Gastroesophageal sphincter (tissue), 4 donors: ENCODE measurements at regions not wholly inside any gene's neighbourhood (a gene's known extent, or its start where the extent isn't known, plus 50 kb on each side); places are given as distances from the start of the nearest gene placed in this dataset.

Experiments used
- ATAC-seq: fragments of 150-250 bp; one replicate; pipeline ENCODE4 v1.9.1; 2016; ENCODE audit warnings: mild to moderate bottlenecking, moderate library complexity
- H3K27ac ChIP-seq, 4 donors: fragments of 200-600 bp; sonication (generic) in 3 of 4; 1 replicate in 3 of 4; 2 replicates in 1 of 4; pipeline ENCODE4 v1.5.1; 2016 to 2019
- H3K27me3 ChIP-seq: fragments of 200-600 bp; sonication (generic); one replicate; pipeline ENCODE4 v1.5.1; 2019
- H3K36me3 ChIP-seq, 2 donors: fragments of 200-600 bp; sonication (generic); one replicate each; pipeline ENCODE4 v1.5.1; 2019; ENCODE audit warnings: control low read depth in 1 of 2
- H3K4me1 ChIP-seq, 3 donors: fragments of 200-600 bp; sonication (generic); 1 replicate in 2 of 3; 2 replicates in 1 of 3; pipeline ENCODE4 v1.5.1; 2016 to 2019; ENCODE audit warnings: control low read depth in 2 of 3
- H3K4me3 ChIP-seq, 2 donors: fragments of 200-600 bp; sonication (generic); one replicate each; pipeline ENCODE4 v1.5.1; 2019; ENCODE audit warnings: mild to moderate bottlenecking in 1 of 2, moderate library complexity in 1 of 2
- H3K9me3 ChIP-seq, 3 donors: fragments of 200-600 bp; sonication (generic); one replicate each; pipeline ENCODE4 v1.5.1; 2017 to 2019; ENCODE audit warnings: control low read depth in 2 of 3
- CTCF ChIP-seq, 4 experiments: fragments of 200-600 bp in 2 of 4; fragments of 450-650 bp in 2 of 4; sonication (generic) in 1 of 4; IDR thresholded peaks; one replicate each; pipeline ENCODE4 v1.5.1; 2017 to 2019; ENCODE audit warnings: antibody characterized with exemption in 4 of 4, mild to moderate bottlenecking in 2 of 4, moderate library complexity in 2 of 4
- EP300 ChIP-seq: sonication (generic); formaldehyde crosslinking; IDR thresholded peaks from one replicate; pipeline ENCODE4 v1.6.1; 2017; ENCODE audit warnings: antibody characterized with exemption, mild to moderate bottlenecking
- POLR2A ChIP-seq, 2 donors: fragments of 450-650 bp; IDR thresholded peaks; one replicate each; pipeline ENCODE4 v1.6.1; 2017; ENCODE audit warnings: antibody characterized with exemption in 2 of 2, mild to moderate bottlenecking in 2 of 2, moderate library complexity in 1 of 2
- POLR2AphosphoS5 ChIP-seq: sonication (generic); formaldehyde crosslinking; IDR thresholded peaks from one replicate; pipeline ENCODE4 v1.6.1; 2017; ENCODE audit warnings: antibody characterized with exemption
- WGBS, 2 donors: methylation state at CpG; one replicate each; pipeline ENCODE4 v1.1.5; 2018; ENCODE audit warnings: low coverage in 1 of 2; 5-methylcytosine and 5-hydroxymethylcytosine counted together

GRCh38 chr21:31426235-31426797 lies 82.3 kb upstream of the TIAM1 start:
- no peaks in the 10 kb centered on the region for H3K4me1 ChIP-seq
- no peaks in the 10 kb centered on the region for H3K36me3 ChIP-seq
- ATAC-seq: no peak
- H3K9me3 ChIP-seq: no peaks in the 10 kb centered on the region
- H3K4me3 ChIP-seq: no peak overlapping the region
- no peaks in the 10 kb centered on the region for H3K27me3 ChIP-seq
- TF ChIP-seq EP300: no peak
- TF ChIP-seq POLR2A (IDR thresholded peaks at IDR 0.05): no peak
- TF ChIP-seq CTCF (IDR thresholded peaks at IDR 0.05): no peak
- no peak for TF ChIP-seq POLR2AphosphoS5
- H3K27ac ChIP-seq: no peak overlapping the region
- 79 to 83% methylated on average over 4 to 5 of the region's 5 CpGs for WGBS, 2 donors

- H3K36me3 ChIP-seq: no peaks in the 10 kb centered on the region
- H3K27me3 ChIP-seq: no peaks in the 10 kb centered on the region
- no peak for ATAC-seq
- H3K27ac ChIP-seq: no peak overlapping the region
- no peaks in the 10 kb centered on the region for H3K4me1 ChIP-seq
- no peak overlapping the region for H3K4me3 ChIP-seq
- no peak for TF ChIP-seq EP300
- TF ChIP-seq CTCF (IDR thresholded peaks at IDR 0.05): no peak
- TF ChIP-seq POLR2AphosphoS5: no peak
- TF ChIP-seq POLR2A (IDR thresholded peaks at IDR 0.05): no peak
- no peaks in the 10 kb centered on the region for H3K9me3 ChIP-seq
- WGBS, 2 donors: 51 to 57% methylated on average over 3 to 5 of the region's 5 CpGs
Observed at GRCh38 chr21:31425138-31425537, 81.1 kb upstream of the TIAM1 start.

DNA sequence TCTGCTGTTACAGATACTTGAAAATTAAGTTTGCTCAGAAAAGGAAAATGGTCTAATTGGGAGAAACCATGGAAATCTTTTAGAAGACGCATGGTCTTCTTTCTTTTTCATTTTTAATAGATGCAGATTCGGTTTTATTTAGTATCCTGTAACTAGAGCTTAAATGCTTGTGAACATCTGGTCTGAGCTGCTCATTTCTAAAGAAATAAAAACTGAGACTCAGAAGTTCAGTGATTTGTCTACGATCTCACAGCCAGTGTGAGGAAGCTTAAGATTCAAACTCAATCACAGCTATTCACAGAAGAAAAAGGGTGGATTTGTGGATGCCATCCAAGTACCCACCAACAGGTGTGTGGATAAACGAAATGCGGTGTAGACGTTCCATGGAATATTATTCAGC lies 80.0 kb upstream of the TIAM1 start:
- Histone ChIP-seq H3K9me3 (no peaks in the 10 kb centered on the region), H3K4me3 (no peak overlapping the region), H3K27ac (no peak overlapping the region), H3K27me3 (no peaks in the 10 kb centered on the region), H3K36me3 (no peaks in the 10 kb centered on the region), H3K4me1 (no peaks in the 10 kb centered on the region)
- no peak for ATAC-seq
- no peak for TF ChIP-seq CTCF (IDR thresholded peaks at IDR 0.05)
- no peak for TF ChIP-seq EP300
- 26 to 43% methylated on average over 6 of the region's 6 CpGs for WGBS, 2 donors

DNA sequence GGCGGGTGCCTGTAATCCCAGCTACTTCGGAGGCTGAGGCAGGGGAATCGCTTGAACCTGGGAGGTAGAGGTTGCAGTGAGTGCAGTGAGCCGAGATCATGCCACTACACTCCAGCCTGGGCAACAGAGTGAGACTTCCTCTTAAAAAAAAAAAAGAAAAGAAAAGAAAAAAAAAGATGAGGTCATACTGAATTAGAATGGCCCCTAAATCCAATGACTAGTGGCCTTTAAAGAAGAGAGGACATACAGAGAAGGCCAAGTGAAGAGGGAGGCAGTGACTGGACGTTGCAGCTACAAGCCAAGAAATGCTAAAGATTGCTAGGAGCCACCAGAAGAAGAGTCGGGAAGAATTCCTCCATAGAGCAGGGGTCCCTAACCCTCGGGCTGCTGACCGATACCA lies 76.9 kb upstream of the TIAM1 start:
- TF ChIP-seq CTCF (IDR thresholded peaks at IDR 0.05): no peak
- Histone ChIP-seq H3K27ac (no peak overlapping the region), H3K9me3 (no peaks in the 10 kb centered on the region), H3K36me3 (no peaks in the 10 kb centered on the region), H3K4me3 (no peak overlapping the region), H3K4me1 (no peaks in the 10 kb centered on the region), H3K27me3 (no peaks in the 10 kb centered on the region)
- no peak for ATAC-seq
- 84 to 93% methylated on average over 2 to 5 of the region's 8 CpGs for WGBS, 2 donors

GRCh38 chr21:31420354-31420753 lies 76.3 kb upstream of the TIAM1 start:
- no peak overlapping the region for H3K27ac ChIP-seq
- no peaks in the 10 kb centered on the region for H3K27me3 ChIP-seq
- TF ChIP-seq POLR2A (IDR thresholded peaks at IDR 0.05) (no peak), POLR2AphosphoS5 (no peak), EP300 (no peak), CTCF (IDR thresholded peaks at IDR 0.05) (no peak)
- WGBS, 2 donors: 73 to 86% methylated on average over 1 of the region's 1 CpG
- H3K4me1 ChIP-seq: no peaks in the 10 kb centered on the region
- no peak overlapping the region for H3K4me3 ChIP-seq
- no peaks in the 10 kb centered on the region for H3K36me3 ChIP-seq
- no peaks in the 10 kb centered on the region for H3K9me3 ChIP-seq
- no peak for ATAC-seq
